Skeletal muscle cell (primary cell): ENCODE measurements at regions not wholly inside any gene's neighbourhood (a gene's known extent, or its start where the extent isn't known, plus 50 kb on each side); places are given as distances from the start of the nearest gene placed in this dataset.
A peak's percentile ranks its signal among the peaks of the same experiment; 100 is the strongest.
"Not testable (repeated sequence)": the region's sequence is repeated elsewhere in the genome, so short reads cannot be mapped to it uniquely, and the experiment has no call there.

ENCODE experiments used
- DNase-seq: peaks from one replicate; pipeline ENCODE4 v3.0.0-alpha.2; 2010; ENCODE audit warnings: low read depth
- H3K4me3 ChIP-seq: 2 replicates; pipeline ENCODE4 v1.5.1; 2011; ENCODE audit warnings: low read depth, mild to moderate bottlenecking, control low read depth, low read length, moderate library complexity

DNA sequence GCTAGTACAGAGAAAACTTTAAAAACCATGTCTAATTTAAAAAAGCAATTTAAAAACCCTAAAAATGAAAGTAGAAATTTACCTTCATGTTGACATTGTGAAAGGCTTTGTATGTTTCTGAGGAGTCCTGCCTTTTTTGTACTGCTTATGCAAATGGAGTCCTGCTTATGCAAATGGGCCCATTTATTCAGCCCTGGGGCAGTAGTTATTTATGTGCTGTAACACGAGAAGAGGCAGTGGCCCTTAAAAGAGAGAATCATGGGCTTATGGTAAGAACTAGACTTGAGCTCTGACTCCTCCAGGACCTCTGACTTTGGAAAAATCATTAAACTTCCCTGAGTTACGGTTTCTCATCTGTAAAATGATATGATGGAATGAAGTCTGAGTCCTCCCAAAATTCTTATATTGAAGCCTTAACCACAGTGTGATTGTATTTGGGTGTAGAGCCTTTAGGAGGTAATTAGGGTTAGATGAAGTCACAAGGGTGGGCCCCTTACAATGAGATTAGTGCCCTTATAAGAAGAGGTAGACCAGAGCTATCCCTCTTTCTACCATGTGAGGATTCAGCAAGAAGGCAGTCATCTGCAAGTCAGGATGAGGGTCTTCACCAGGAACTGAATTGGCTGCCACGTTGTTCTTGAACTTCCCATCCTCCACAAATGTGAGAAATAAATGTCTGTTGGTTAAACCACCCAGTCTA, 447.8 kb upstream of the CD180 start:
- DNase-seq: no peak
- H3K4me3 ChIP-seq: no peak overlapping the region

DNA sequence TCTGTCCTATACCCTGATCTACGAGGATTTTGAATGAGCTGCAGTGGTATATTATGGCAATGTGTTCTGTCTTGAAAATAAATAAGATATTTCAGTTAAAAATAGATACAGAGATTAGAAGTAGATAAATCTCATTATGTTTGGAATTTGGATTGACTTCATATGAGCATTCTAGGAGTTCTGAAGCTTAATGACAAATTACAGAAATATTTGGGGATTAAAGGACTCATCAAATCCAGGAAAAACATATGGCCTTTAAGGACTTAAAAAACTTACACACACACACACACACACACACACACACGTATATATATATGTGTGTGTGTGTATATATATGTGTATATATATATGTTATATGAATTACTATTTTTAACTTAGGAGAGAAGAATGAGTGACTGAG, 446.9 kb upstream of the CD180 start:
- H3K4me3 ChIP-seq: no peak overlapping the region
- no peak for DNase-seq

DNA sequence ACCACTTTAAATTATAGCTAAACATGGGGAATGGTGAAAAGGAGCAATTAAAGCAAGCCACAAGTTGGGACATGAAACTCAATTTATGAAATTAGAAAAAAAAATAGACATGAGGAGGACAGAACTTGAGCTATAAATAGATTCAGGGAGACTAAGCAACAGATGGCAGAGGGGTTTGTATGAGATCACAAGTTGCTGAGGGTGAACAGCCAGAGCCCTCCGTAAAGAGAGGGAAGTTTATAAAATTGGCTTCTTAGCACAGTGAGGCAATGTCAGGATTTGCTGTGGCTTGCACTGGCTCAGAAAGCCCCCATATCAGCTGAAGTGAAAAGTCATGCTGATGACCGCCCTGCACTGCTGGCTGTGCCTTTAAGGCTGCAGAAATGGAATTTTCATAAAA, 443.4 kb upstream of the CD180 start:
- DNase-seq: no peak
- no peak overlapping the region for H3K4me3 ChIP-seq

DNA sequence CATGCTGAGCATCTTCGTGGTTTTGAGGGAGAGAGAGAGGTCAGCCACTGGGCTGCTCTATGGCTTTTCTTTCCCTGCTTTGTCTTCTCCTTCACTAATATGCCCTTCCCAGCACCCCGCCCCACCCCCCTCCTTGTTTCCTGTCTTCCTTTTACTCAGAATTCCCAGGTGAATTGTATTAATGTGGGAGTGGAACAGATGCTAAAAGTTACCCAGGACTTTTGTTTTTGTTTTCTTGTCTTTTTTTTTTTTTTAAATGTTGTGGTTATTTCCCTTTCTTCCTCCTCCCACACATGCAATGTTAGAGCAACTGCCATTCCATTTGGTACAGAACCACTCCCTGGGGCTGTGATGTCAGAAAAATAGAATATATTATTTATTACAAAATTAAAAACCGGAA, 442.7 kb upstream of the CD180 start:
- no peak overlapping the region for H3K4me3 ChIP-seq
- no peak for DNase-seq

DNA sequence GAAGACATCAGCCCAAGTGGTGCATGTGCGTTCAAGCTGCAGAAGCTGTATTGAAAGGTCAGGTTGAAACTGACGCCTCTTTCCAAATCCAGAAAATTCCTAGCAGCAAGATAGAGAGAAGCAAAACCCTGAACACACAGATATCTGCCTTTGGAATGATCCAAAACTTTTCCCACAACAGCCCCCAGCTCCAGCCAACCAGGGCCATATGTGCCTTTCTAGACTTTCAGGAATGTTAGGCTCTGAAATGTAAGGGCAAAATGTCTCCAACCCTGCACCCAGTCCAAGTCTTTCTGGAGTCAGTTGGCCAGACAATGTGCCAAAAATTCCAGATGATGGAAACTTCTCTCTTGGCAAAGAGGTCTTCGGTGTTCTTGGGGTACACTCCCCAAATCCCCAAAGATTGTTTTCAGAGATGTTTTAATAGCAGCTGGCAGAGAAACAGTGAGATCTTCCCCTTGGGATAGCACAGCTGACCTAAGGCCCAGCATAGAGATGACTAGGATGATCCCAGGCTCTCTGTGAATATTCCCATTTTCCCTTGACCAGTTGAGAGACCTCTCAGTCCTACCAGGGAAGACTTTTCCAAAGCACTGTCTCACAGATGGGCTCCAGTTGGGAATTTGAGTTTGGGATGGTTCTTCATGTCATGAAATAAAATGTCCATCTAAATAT, 440.4 kb upstream of the CD180 start:
- H3K4me3 ChIP-seq: no peak overlapping the region
- no peak for DNase-seq

DNA sequence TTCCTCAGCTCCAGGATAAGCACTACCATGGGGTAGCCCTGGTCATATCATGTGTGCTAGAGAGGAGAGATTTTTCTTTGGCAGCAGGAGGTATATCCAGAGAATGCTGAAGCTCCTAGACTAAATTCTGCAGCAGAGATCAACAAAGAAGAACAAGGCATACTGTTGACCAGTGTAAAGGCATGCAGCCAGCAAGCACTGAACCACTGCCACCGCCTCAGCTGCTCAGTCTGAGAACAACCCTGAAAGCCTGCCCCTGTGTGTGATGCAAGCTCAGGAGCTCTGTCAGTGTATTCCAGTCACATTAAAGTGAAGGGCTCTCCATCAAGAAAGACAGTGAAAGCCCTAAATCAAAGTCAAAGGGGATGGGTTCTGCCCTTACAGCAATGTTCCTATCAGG, 439.5 kb upstream of the CD180 start:
- DNase-seq: no peak
- no peak overlapping the region for H3K4me3 ChIP-seq

DNA sequence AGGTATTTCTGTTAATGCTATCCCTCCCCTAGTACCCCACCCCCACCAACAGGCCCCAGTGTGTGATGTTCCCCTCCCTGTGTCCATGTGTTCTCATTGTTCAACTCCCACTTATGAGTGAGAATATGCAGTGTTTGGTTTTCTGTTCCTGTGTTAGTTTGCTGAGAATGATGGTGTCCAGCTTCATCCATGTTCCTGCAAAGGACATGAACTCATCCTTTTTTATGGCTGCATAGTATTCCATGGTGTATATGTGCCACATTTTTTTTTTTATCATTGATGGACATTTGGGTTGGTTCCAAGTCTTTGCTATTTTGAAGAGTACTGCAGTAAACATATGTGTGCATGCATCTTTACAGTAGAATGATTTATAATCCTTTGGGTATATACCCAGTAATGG, 430.5 kb upstream of the CD180 start:
- DNase-seq, H3K4me3 ChIP-seq: not testable (repeated sequence)

DNA sequence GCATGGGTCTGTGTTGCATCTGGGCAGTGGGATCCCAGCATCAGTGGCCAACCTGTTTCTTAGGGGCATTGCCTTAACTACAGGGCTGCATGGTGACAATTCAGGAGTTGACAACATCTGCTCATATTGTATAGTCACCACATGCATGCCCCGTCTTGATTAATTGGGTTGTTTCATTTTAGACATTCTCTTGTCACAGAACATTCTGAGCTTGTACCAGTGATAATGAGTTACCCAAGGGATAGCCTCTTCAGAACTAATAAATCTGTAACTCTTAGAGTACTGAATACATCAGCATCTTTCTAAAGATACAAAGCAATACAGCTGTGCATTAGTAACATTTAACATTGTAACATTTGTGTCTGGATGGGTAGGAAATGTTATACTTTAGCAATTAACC, 426.5 kb upstream of the CD180 start:
- no peak overlapping the region for H3K4me3 ChIP-seq
- no peak for DNase-seq

DNA sequence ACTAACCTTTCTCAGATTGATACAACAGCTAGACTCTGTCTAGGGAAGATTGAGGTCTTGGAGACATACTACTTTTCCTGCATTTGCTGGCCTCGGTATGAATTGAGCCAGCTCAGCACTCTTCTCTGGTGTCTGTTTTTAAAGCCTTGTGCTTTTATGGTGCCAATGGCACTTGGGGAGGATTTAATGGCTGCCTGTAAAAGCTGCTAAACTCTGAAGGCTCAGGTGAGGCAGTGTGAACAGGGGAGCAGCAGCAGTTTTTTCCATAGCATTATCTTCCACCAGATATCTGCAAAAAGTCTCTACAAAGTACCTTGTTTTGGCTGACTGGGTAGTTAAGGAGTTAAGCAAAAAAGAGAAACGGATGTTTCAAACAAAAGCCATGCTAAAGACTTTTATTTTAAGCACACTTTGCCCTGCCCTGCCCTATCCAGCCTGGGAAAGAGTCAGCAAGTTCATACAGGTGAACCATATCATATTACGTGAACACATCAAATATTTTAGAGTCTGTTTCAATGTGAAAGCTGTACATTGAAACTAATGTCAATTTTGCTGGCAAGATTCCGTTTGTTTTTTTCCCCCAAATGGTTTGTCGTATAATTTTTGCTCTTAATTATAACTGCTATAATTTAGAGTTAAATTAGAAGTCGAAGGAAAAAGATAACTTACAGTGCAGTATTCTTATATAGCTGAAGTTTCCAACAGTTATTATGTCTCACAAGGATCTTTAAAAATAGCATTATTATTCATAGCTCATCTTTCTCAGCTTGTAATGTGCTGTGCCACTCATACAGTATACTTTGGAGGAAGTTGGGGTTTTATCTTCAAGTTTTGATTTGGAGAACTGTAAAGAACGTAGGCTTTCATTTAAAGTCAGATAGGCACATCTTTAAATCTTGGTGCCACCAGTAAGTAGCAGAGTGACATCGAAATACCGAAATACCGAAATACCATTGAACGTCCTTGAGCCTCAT, 424.1 kb upstream of the CD180 start:
- no peak for DNase-seq
- H3K4me3 ChIP-seq: no peak overlapping the region

DNA sequence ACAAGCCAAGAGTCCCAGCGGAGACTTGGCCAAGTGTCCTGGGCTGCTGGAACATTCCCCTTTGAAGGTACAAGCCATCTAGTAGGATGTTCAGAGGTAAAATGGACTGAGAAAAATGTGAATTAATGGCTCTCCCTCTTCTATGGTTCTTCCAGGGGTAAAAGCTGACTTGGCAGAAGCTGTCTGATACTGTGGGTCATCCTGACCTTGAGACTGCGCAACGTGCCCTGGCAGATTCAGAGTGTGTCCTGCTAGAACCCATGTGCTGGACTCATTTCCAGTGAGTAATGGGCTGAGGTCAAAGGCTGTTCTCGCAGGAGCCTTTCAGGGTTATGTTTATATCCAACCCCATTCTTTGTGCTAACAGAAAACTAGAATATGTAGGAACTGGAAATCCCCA, 423.0 kb upstream of the CD180 start:
- no peak overlapping the region for H3K4me3 ChIP-seq
- DNase-seq: no peak

DNA sequence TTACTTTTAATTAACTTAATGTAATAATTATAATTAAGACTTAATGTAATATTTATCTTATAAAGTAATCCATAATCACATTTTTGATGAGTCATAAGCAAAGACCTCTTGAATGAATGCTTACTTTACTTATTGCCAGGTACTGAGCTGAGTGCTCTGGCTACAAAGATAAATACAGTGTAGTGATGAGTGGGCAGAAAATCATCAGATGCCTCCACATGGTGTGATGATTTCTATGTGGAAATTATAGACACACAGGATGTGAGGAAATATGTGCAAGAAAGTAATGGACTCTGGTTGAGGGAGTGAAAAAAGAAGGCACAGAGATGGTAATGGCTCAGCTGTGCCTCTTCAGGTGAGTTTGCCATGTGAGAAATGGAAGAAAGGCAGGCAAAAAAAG, 422.6 kb upstream of the CD180 start:
- H3K4me3 ChIP-seq: no peak overlapping the region
- DNase-seq: peak; percentile 6

DNA sequence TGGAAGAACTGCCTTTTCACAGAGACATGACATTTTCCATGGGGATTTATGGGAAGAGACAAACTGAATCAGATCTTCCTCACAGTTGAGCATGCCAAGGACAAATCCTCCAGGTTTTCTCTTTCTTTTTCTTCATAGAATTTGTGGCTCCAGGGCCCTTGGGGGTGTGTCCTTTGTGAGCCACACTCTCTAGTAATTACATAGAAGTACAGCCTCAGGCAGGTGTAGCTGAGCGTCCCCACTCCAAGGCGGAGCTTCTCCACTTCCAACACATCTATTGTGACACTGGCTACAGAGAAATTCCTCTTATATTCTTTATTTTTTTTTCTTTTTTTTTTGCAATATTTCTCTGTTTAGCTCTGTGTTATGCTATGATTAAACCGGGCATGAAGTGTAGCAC, 420.5 kb upstream of the CD180 start:
- no peak for DNase-seq
- H3K4me3 ChIP-seq: no peak overlapping the region

DNA sequence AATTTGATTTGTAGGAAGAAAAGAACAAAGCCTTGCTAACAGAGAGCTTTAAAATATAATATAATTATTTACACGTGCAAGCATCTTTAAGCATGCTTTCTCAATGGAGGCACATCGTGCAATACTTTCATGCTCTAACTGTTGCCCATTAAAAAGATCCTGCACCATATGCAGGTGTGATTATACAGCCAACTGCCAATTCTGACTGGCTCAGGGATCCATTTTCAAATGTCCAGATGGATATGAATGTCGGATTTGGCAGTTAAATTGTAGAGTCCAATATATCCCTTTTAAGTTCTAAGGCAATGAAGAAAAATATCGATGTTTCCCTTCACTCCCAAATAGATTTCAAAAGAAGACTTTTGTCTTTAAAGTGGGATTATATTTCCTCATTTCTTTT, 416.4 kb upstream of the CD180 start:
- no peak for DNase-seq
- no peak overlapping the region for H3K4me3 ChIP-seq

DNA sequence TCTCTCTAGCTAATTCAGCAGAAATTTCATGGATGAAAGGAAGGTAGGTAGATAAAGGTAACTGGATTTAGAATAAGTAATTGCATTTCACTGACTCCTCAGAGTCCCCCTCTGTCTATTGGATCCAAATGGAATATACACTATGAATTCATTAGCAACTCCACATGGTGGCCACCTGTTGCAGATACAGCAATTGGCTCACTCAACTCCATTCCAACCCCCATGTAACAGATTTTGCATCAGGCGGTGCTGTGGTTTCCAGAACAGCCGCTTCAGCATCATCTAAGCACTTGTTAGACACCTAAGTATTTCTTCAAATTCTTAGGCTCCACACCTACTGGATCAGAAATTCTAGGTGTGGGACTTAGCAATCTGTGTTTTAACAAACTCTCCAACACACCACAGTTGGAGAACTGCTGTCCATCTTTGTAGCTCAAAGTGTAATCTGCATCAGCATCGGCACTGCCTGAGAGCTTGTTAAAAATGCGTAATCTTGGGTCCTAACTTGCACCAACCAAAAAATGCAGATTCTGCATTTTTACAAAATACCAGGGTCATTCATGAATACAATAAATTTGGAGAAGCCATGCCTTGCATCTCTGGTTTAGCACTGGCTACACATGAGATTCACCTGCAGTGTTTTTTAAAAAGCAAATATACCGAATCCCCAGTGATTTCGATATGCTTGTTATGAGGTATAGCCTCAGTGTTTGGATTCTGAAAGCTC, 413.8 kb upstream of the CD180 start:
- no peak for DNase-seq
- H3K4me3 ChIP-seq: no peak overlapping the region

DNA sequence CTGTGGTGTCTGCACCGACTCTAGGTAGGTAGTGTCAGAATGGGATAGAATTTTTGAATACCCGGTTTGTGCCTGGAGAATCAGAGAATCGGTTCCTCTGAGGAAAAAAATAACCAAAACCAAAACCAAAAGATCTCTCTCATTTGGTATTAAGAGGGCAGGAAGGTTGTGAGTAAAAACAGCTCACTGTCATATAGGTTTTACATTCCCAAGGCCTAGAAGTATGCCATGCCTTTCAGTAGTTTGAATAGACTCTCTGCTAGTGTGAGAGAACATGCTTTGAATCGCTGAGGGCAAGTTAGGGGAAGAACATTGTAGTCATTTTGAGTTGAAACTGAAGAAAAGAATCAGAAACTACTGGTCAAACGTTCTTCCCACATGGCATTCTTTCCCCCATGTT, 411.4 kb upstream of the CD180 start:
- no peak for DNase-seq

DNA sequence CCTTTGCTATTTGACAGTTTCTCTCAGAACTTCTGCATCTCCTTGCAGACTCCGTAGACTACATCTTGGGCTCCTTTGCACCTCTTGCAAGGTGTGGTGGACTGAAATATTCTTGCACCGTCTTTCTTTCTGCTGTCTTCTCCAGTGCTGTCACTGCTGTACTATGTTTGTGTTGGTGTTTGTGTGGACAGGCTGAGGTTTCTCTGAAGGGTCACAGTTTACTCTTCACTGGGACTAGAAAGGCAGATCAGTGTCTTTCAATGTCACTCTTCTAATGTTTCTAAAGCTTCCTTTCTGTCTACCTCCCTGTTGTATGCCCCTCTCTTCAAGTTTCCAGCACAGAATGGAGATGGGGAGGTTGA, 410.0 kb upstream of the CD180 start:
- DNase-seq: no peak
- H3K4me3 ChIP-seq: no peak overlapping the region

More for the DNA sequence above, 411.4 kb upstream of the CD180 start:
- no peak overlapping the region for H3K4me3 ChIP-seq

DNA sequence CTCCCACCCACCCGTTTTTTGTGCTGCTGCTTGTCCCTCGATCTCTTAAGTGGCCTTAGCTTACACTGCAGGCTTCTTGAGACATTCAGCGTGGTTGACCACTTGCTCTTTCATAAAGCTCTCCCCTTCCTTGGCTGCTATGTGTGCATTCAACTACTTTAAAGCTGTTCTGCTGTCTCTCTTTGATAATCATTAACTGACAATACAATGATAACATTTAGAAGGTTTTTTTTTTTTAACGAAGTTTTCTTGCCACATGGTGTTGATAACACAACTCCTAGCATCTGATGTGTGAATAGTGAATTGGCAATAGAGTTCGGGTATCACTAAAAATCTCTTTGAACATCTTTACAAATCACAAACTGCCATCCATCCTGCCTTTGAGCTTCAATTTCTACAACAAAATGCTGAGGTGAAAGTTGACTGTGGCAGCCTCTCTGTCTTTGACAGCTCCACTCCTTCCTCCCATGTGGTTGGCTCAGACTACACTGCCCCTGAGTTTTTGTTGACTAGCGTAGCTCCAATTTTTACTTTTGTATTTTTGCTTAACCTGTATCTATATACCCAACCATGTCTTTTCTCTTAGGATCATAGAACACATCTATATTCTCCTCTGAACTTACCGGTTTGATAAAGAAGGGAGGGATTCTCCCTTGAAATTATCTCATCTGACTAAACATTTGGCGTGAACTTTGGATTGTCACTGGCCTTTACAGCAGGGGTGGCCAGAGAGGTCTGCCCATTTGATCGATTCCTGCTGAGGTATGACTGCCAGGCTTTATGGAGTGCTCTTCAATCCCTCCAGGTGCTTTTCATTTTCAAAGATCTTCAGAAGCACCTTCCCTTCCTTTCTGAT, 409.4 kb upstream of the CD180 start:
- no peak for DNase-seq
- no peak overlapping the region for H3K4me3 ChIP-seq

DNA sequence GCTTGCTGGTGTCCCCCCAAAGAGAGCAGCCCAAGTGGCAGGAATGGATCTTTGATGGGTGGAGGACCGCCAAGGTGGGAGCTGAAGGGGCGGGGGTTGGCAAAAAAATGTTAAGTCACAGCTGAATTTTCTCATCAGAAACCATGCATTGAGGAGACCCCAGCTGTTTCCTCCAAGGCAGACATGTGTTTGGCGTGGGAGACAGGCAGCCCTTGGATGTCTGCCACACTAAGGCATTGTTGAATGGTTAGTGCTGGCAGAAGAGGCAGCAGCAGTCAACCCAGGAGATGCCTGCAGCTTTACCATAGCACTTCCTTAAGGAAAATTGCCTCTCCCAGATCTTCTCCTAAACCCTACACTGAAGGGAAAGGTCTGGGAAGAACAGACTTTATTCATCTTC, 394.9 kb upstream of the CD180 start:
- DNase-seq: no peak
- no peak overlapping the region for H3K4me3 ChIP-seq

DNA sequence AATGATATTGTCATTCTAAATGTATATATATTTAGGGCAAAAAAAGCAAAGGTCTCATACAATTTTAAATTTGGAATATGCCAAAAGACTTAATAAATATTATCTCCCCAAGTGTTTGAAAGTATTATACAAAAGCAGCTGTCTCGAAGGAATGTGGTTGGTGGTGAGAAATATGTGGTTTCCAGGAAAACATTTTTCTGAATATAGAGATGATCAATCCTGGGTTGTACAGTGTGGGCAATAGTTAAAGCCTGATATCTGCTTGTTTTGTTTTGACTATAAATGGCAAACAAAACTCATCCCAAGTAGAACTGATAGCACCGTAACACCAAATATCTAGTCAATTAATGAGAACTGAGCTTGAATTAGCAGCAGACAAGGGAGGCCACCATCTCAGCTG, 391.8 kb upstream of the CD180 start:
- no peak overlapping the region for H3K4me3 ChIP-seq
- DNase-seq: no peak
